ENCODE measurements at regions not wholly inside any gene's neighbourhood (a gene's known extent, or its start where the extent isn't known, plus 50 kb on each side); places are given as distances from the start of the nearest gene placed in this dataset.
A peak's percentile ranks its signal among the peaks of the same experiment; 100 is the strongest.

- no peak for DNase-seq
Measured at GRCh38 chr21:16993416-16994038, 519.3 kb upstream of the CXADR start.

- no peak for DNase-seq
Measured at GRCh38 chr21:17002594-17003257, 510.1 kb upstream of the CXADR start.

GRCh38 chr21:17003258-17003615 is 509.6 kb upstream of the CXADR start:
- DNase-seq, result no peak

GRCh38 chr21:17003763-17004373 is 509.0 kb upstream of the CXADR start:
- no peak for DNase-seq

GRCh38 chr21:17032141-17032655 is 480.6 kb upstream of the CXADR start:
- DNase-seq, result no peak

- DNase-seq, result no peak
Measured at GRCh38 chr21:17044696-17045095, 468.1 kb upstream of the CXADR start.

- peak in 1 of 51 donors; percentile 6 for DNase-seq
Measured at GRCh38 chr21:17045214-17045853, 467.5 kb upstream of the CXADR start.

GRCh38 chr21:17048974-17049373 is 463.9 kb upstream of the CXADR start:
- peak in 1 of 51 donors; percentile 1 for DNase-seq

- DNase-seq, result no peak
Measured at GRCh38 chr21:17050156-17050555, 462.7 kb upstream of the CXADR start.

- peak in 1 of 51 donors; percentile 13 for DNase-seq
Measured at GRCh38 chr21:17050646-17051045, 462.2 kb upstream of the CXADR start.

GRCh38 chr21:17051054-17051453 is 461.8 kb upstream of the CXADR start:
- DNase-seq, result peak in 2 of 51 donors; percentile 1 to 13

- DNase-seq, result no peak
Measured at GRCh38 chr21:17053321-17053720, 459.5 kb upstream of the CXADR start.

GRCh38 chr21:17059936-17060335 is 452.9 kb upstream of the CXADR start:
- DNase-seq, result no peak

GRCh38 chr21:17066006-17066405 is 446.8 kb upstream of the CXADR start:
- DNase-seq, result no peak

- no peak for DNase-seq
Measured at GRCh38 chr21:17071093-17071492, 441.8 kb upstream of the CXADR start.

GRCh38 chr21:17081193-17081592 is 431.6 kb upstream of the CXADR start:
- no peak for DNase-seq

- no peak for DNase-seq
Measured at GRCh38 chr21:17082843-17083483, 429.9 kb upstream of the CXADR start.

GRCh38 chr21:17085707-17086106 is 427.1 kb upstream of the CXADR start:
- DNase-seq, result no peak

GRCh38 chr21:17088500-17088899 is 424.3 kb upstream of the CXADR start:
- no peak for DNase-seq

GRCh38 chr21:17089091-17089491 is 423.8 kb upstream of the CXADR start:
- no peak for DNase-seq

- DNase-seq, result no peak
Measured at GRCh38 chr21:17101696-17102095, 411.1 kb upstream of the CXADR start.

GRCh38 chr21:17105932-17106331 is 406.9 kb upstream of the CXADR start:
- no peak for DNase-seq
